ENCODE measurements at regions not wholly inside any gene's neighbourhood (a gene's known extent, or its start where the extent isn't known, plus 50 kb on each side); places are given as distances from the start of the nearest gene placed in this dataset.
A peak's percentile ranks its signal among the peaks of the same experiment; 100 is the strongest.

DNA sequence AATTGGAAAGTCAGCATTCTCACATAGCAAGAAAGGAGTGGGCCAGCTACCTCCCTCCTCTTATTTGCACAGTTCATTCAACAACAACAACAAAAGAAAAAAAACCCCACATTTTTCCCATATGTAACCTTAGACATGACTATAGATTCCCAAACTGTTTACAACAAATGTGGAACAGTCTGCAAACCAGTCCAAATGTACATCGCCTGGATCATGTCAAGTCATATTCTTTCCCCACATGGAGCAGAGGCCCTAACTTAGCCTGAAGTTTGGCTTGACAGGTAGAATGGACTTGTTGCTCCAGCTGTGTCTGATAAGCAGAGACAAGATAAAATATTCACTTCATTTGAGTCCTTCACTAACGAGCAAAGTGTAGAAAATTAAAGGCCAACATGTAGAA is 81.7 kb upstream of the COL24A1 start:
- H4K20me1 ChIP-seq (ENCODE audit: insufficient read depth, low read length, poor library complexity, severe bottlenecking) = no peaks in the 10 kb centered on the region
- TF ChIP-seq EZH2phosphoT487 (IDR thresholded peaks at IDR 0.05; ENCODE audit: borderline replicate concordance) = no peak
- TF ChIP-seq, protein P1, sequence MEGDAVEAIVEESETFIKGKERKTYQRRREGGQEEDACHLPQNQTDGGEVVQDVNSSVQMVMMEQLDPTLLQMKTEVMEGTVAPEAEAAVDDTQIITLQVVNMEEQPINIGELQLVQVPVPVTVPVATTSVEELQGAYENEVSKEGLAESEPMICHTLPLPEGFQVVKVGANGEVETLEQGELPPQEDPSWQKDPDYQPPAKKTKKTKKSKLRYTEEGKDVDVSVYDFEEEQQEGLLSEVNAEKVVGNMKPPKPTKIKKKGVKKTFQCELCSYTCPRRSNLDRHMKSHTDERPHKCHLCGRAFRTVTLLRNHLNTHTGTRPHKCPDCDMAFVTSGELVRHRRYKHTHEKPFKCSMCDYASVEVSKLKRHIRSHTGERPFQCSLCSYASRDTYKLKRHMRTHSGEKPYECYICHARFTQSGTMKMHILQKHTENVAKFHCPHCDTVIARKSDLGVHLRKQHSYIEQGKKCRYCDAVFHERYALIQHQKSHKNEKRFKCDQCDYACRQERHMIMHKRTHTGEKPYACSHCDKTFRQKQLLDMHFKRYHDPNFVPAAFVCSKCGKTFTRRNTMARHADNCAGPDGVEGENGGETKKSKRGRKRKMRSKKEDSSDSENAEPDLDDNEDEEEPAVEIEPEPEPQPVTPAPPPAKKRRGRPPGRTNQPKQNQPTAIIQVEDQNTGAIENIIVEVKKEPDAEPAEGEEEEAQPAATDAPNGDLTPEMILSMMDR (conservative IDR thresholded peaks at IDR 0.05; ENCODE audit: low read length) = no peak

DNA sequence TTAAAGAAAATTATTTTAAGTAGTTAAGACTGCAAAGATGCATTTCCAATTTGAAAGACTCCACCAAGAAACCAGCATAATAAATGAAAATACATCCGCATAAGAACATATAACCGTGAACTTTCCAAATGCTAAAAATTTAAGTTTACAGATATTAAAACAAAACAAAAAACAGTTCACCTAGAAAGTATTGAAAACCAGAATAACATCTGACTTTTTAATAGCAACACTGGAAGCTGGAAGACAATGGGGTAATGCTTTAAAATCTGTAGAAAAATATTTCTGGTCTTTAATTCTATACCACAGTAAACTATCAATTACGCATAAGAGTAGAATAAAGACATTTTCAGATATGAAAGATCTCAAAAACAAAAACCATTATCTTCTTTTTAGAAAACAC is 79.3 kb upstream of the COL24A1 start:
- no peak overlapping the region for H3K4me2 ChIP-seq (ENCODE audit: low read depth, low read length, poor library complexity, severe bottlenecking)
- peaks cover 9% of the 10 kb centered on the region; the same call in 1 of the 2 replicates for H3K9me3 ChIP-seq (ENCODE audit: insufficient read depth, low read depth, low read length)
- H3K79me2 ChIP-seq (ENCODE audit: insufficient read depth, low read length) = no peaks in the 10 kb centered on the region
- no peak overlapping the region for H3K4me3 ChIP-seq (ENCODE audit: low read length, poor library complexity, severe bottlenecking)
- no peaks in the 10 kb centered on the region for H3K9me2 ChIP-seq (replicated peaks; ENCODE audit: low read depth, low read length)
- H3K9ac ChIP-seq (ENCODE audit: low read depth, low read length, poor library complexity, severe bottlenecking) = no peak overlapping the region
- TF ChIP-seq, protein P1 (conservative IDR thresholded peaks at IDR 0.05; ENCODE audit: low read length) = no peak
- no peak for TF ChIP-seq EZH2phosphoT487 (IDR thresholded peaks at IDR 0.05; ENCODE audit: borderline replicate concordance)
- H4K20me1 ChIP-seq (ENCODE audit: insufficient read depth, low read length, poor library complexity, severe bottlenecking) = no peaks in the 10 kb centered on the region
- peaks cover 5% of the 10 kb centered on the region for H3K27me3 ChIP-seq (ENCODE audit: insufficient read depth, low read length, poor library complexity, severe bottlenecking)
- H2AFZ ChIP-seq (ENCODE audit: low read length) = no peak overlapping the region
- no peaks in the 10 kb centered on the region for H3K36me3 ChIP-seq (ENCODE audit: insufficient read depth, low read length)
- peaks cover 30% of the 10 kb centered on the region for H3K4me1 ChIP-seq (ENCODE audit: insufficient read depth, low read length, poor library complexity, severe bottlenecking)
- 0 out of 2 replicates have a peak, but pooled peaks cover 2% of the 10 kb centered on the region for H3F3A ChIP-seq (ENCODE audit: low read depth)

More for the DNA sequence above, 81.7 kb upstream of the COL24A1 start:
- no peak overlapping the region for H3K4me2 ChIP-seq (ENCODE audit: low read depth, low read length, poor library complexity, severe bottlenecking)
- 0 out of 2 replicates have a peak, but pooled peaks cover 2% of the 10 kb centered on the region for H3F3A ChIP-seq (ENCODE audit: low read depth)
- peaks cover 9% of the 10 kb centered on the region; the same call in 1 of the 2 replicates for H3K9me3 ChIP-seq (ENCODE audit: insufficient read depth, low read depth, low read length)
- H2AFZ ChIP-seq (ENCODE audit: low read length) = no peak overlapping the region
- H3K9me2 ChIP-seq (replicated peaks; ENCODE audit: low read depth, low read length) = no peaks in the 10 kb centered on the region
- H3K9ac ChIP-seq (ENCODE audit: low read depth, low read length, poor library complexity, severe bottlenecking) = no peak overlapping the region
- no peak overlapping the region for H3K4me3 ChIP-seq (ENCODE audit: low read length, poor library complexity, severe bottlenecking)
- H3K36me3 ChIP-seq (ENCODE audit: insufficient read depth, low read length) = no peaks in the 10 kb centered on the region
- H3K27me3 ChIP-seq (ENCODE audit: insufficient read depth, low read length, poor library complexity, severe bottlenecking) = peaks cover 5% of the 10 kb centered on the region
- H3K4me1 ChIP-seq (ENCODE audit: insufficient read depth, low read length, poor library complexity, severe bottlenecking) = peaks cover 13% of the 10 kb centered on the region
- no peaks in the 10 kb centered on the region for H3K79me2 ChIP-seq (ENCODE audit: insufficient read depth, low read length)

DNA sequence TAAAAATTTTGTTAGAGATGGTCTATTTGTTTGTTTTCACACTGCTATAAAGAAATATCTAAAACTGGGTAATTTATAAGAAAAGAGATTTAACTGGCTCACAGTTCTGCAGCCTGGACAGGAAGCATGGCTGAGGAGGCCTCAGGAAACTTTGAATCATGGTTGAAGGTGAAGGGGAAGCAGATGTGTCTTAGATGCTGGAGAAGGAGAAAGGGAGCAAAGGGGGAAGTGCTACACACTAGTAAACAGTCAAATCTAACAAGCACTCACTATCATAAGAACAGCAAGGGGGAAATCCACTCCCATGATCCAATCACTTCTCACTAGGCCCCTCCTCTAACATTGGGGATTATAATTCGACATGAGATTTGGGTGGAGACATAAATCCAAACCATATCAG is 76.8 kb upstream of the COL24A1 start:
- Histone ChIP-seq H3K4me1 (ENCODE audit: insufficient read depth, low read length, poor library complexity, severe bottlenecking) (peaks cover 31% of the 10 kb centered on the region), H3K4me2 (ENCODE audit: low read depth, low read length, poor library complexity, severe bottlenecking) (peak overlapping the region; percentile 44), H3K9me2 (replicated peaks; ENCODE audit: low read depth, low read length) (no peaks in the 10 kb centered on the region), H3K9ac (ENCODE audit: low read depth, low read length, poor library complexity, severe bottlenecking) (no peak overlapping the region), H3K36me3 (ENCODE audit: insufficient read depth, low read length) (no peaks in the 10 kb centered on the region), H4K20me1 (ENCODE audit: insufficient read depth, low read length, poor library complexity, severe bottlenecking) (no peaks in the 10 kb centered on the region), H3K4me3 (ENCODE audit: low read length, poor library complexity, severe bottlenecking) (no peak overlapping the region), H2AFZ (ENCODE audit: low read length) (no peak overlapping the region), H3K79me2 (ENCODE audit: insufficient read depth, low read length) (no peaks in the 10 kb centered on the region), H3K27me3 (ENCODE audit: insufficient read depth, low read length, poor library complexity, severe bottlenecking) (peaks cover 5% of the 10 kb centered on the region), H3K9me3 (ENCODE audit: insufficient read depth, low read depth, low read length) (peaks cover 9% of the 10 kb centered on the region; the same call in 1 of the 2 replicates), H3F3A (ENCODE audit: low read depth) (0 out of 2 replicates have a peak, but pooled peaks cover 2% of the 10 kb centered on the region)
- no peak for TF ChIP-seq EZH2phosphoT487 (IDR thresholded peaks at IDR 0.05; ENCODE audit: borderline replicate concordance)
- TF ChIP-seq, protein P1 (conservative IDR thresholded peaks at IDR 0.05; ENCODE audit: low read length) = no peak

All from Loucy (cell line).